Spleen (tissue), 11 donors: ENCODE measurements at regions not wholly inside any gene's neighbourhood (a gene's known extent, or its start where the extent isn't known, plus 50 kb on each side); places are given as distances from the start of the nearest gene placed in this dataset.

Experiments
- DNase-seq: peaks from one replicate; pipeline ENCODE4 v3.0.0-alpha.2; 2020
- H3K27ac ChIP-seq, 8 donors: fragments of 200-600 bp; sonication (generic) in 7 of 8; 1 replicate in 4 of 8; 2 replicates in 4 of 8; pipeline versions ENCODE4 v1.5.0 to v1.8.0; 2016 to 2021; ENCODE audit warnings: inconsistent platforms in 4 of 8, mild to moderate bottlenecking in 4 of 8, moderate library complexity in 1 of 8
- H3K27me3 ChIP-seq, 7 donors: fragments of 200-600 bp; sonication (generic) in 6 of 7; replicated peaks in 1 of 7; 1 replicate in 4 of 7; 2 replicates in 3 of 7; pipeline versions ENCODE4 v1.5.0 to v1.8.0; 2016 to 2021; ENCODE audit warnings: inconsistent platforms in 3 of 7, mild to moderate bottlenecking in 1 of 7
- H3K36me3 ChIP-seq, 6 donors: fragments of 200-600 bp; sonication (generic) in 5 of 6; 1 replicate in 4 of 6; 2 replicates in 2 of 6; pipeline versions ENCODE4 v1.5.0 to v1.8.0; 2016 to 2021; ENCODE audit warnings: inconsistent platforms in 2 of 6
- H3K4me1 ChIP-seq, 6 donors: fragments of 200-600 bp; sonication (generic) in 5 of 6; 1 replicate in 3 of 6; 2 replicates in 3 of 6; pipeline versions ENCODE4 v1.5.0 to v1.8.0; 2016 to 2021; ENCODE audit warnings: inconsistent platforms in 3 of 6
- H3K4me3 ChIP-seq, 8 donors: fragments of 200-600 bp; sonication (generic) in 7 of 8; 1 replicate in 4 of 8; 2 replicates in 4 of 8; pipeline versions ENCODE4 v1.5.0 to v1.8.0; 2016 to 2021; ENCODE audit warnings: inconsistent platforms in 4 of 8, mild to moderate bottlenecking in 4 of 8, moderate library complexity in 2 of 8
- H3K9me3 ChIP-seq, 8 donors: fragments of 200-600 bp; sonication (generic) in 7 of 8; 1 replicate in 4 of 8; 2 replicates in 4 of 8; pipeline versions ENCODE4 v1.5.0 to v1.8.0; 2016 to 2021; ENCODE audit warnings: inconsistent platforms in 4 of 8
- CTCF ChIP-seq, 11 experiments: fragments of 200-600 bp in 7 of 11; fragments of 450-650 bp in 4 of 11; sonication (generic) in 4 of 11; IDR thresholded peaks in 8 of 11; conservative IDR thresholded peaks in 3 of 11; 1 replicate in 7 of 11; 2 replicates in 4 of 11; pipeline versions ENCODE4 v1.4.0 to v1.8.0; 2016 to 2021; ENCODE audit warnings: antibody characterized with exemption in 11 of 11, inconsistent platforms in 4 of 11, mild to moderate bottlenecking in 1 of 11
- POLR2A ChIP-seq, 3 donors: fragments of 450-650 bp; IDR thresholded peaks; one replicate each; pipeline ENCODE4 v1.5.1; 2017; ENCODE audit warnings: antibody characterized with exemption in 3 of 3, mild to moderate bottlenecking in 1 of 3
- POLR2AphosphoS5 ChIP-seq, 3 donors: sonication (generic); formaldehyde crosslinking; IDR thresholded peaks; one replicate each; pipeline ENCODE4 v1.5.1; 2017; ENCODE audit warnings: antibody characterized with exemption in 3 of 3
- WGBS, 5 donors: extraction: QIAGEN DNeasy Blood & Tissue Kit in 3 of 5; methylation state at CpG; one replicate each; pipeline versions ENCODE4 v1.1.5 to v1.1.7; 2013 to 2018; 5-methylcytosine and 5-hydroxymethylcytosine counted together
- intact Hi-C: fragments of 100-400 bp; cut with DNase I; formaldehyde crosslinking; loops from one replicate; pipeline ENCODE4 v1.15.0; 2023; ENCODE audit warnings: low total_unique reads
- small RNA-seq, 4 donors: library from RNA; depleted of rRNA; stranded (forward); fragments of <200 nt; gene quantifications; one replicate each; pipeline ENCODE3, GENCODE V24; 2016
- donor health status: healthy with polysubstance abuse.
- donor health status: DM: no; HTN: no; CAD: no; lungs with moderate emphysema.
- donor health status: DM: no; HTN: no; CAD: no.
- donor health status: Bipolar disorder and iron deficiency.
- donor health status: healthy.
- donor health status: DM: no; HTN: no; CAD: no.
- donor health status: DM: yes; HTN: yes; CAD: no.

GRCh38 chr5:121797681-121798518 lies 53.8 kb upstream of the FTMT start:
- Histone ChIP-seq H3K4me3 (no peak overlapping the region), H3K27me3 (no peaks in the 10 kb centered on the region), H3K4me1 (no peaks in the 10 kb centered on the region), H3K27ac (no peak overlapping the region), H3K9me3 (no peaks in the 10 kb centered on the region), H3K36me3 (no peaks in the 10 kb centered on the region)
- 55 to 66% (median 59%) methylated on average over 9 of the region's 9 CpGs for WGBS, 5 donors
- TF ChIP-seq CTCF (IDR thresholded peaks at IDR 0.05 in 8 of 11, conservative IDR thresholded peaks at IDR 0.05 in 3 of 11) (no peak), POLR2AphosphoS5 (IDR thresholded peaks at IDR 0.05) (no peak), POLR2A (IDR thresholded peaks at IDR 0.05) (no peak)
- intact Hi-C loops, result no loop called here
- no peak for DNase-seq

Small RNAs in the stretch of these regions (small RNA-seq; reads per million reads assigned to genes)
- 0 reads per million in 4 donors for gene AC010350.1
